Sciatic nerve (tissue), 2 donors: ENCODE measurements at regions not wholly inside any gene's neighbourhood (a gene's known extent, or its start where the extent isn't known, plus 50 kb on each side); places are given as distances from the start of the nearest gene placed in this dataset.
A peak's percentile ranks its signal among the peaks of the same experiment; 100 is the strongest.

Experiments
- ATAC-seq: fragments of 200-7000 bp; cut with Tn5 transposase; one replicate; pipeline ENCODE4 v1.9.1; 2020; ENCODE audit warnings: mild to moderate bottlenecking, moderate library complexity
- DNase-seq: peaks from one replicate; pipeline ENCODE4 v3.0.0-alpha.2; 2020; ENCODE audit warnings: low spot score
- intact Hi-C: fragments of 100-400 bp; cut with DNase I; formaldehyde crosslinking; loops from one replicate; pipeline ENCODE4 v1.14.2; 2022
- donor health status: DM: no; HTN: no; CAD: no.
- donor health status: DM: no; HTN: no; CAD: no.

DNA sequence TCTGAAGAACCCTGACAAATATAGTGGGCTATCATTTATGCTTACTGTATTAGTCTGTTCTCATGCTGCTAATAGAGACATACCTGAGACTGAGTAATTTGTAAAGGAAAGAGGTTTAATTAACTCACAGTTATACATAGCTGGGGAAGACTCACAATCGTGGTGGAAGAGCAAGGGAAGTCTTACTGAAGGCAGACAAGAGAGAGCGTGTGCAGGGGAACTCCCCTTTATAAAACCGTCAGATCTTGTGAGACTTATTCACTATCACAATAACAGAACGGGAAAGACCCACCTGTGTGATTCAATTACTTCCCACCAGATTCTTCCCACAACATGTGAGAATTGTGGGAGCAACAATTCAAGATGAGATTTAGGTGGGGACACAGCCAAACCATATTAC lies 526.8 kb upstream of the GOT2 start:
- DNase-seq (no peak), ATAC-seq (no peak)
- intact Hi-C loops: no loop called here

GRCh38 chr16:59259950-59260319 lies 525.8 kb upstream of the GOT2 start:
- intact Hi-C loops: no loop called here
- DNase-seq (no peak), ATAC-seq (no peak)

DNA sequence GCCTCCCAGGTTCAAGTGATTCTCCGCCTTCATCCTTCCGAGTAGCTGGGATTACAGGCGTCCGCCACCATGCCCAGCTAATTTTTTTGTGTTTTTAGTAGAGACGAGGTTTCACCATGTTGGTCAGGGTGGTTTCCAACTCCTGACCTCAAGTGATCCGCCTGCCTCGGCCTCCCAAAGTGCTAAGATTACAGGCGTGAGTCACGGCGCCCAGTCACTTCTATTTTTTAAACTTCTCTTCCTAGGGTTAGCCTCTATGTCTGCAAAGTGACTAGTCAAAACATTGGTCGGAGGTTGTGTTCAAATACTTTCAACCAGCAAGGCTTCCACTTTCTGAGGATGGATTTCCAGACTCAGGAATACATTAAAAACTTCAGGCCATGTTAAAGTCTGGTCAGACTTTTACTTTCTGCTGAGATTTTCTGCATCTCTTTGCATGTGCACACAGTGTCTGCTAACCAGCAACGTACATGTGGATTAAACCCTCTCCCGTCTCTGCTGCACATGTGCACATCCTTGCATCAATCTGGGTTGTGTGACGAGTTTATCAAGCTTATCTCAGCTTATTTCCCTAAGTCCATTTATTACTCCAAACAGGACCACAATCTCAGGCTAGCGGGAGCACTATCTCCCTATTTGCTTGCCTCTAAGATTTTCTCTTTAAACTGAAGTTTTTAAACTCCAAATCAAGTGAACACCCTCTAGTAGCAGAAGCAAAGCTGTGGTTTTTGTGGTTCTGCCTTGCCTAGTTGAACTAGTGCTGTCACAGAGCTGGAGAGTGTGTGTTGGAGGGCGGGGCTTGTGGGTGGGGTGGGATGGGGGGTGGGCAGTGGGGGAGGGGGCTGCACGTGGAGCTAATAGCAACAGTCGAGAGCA lies 525.2 kb upstream of the GOT2 start:
- intact Hi-C loops: no loop called here
- ATAC-seq (no peak), DNase-seq (no peak)

- no peak for ATAC-seq
- intact Hi-C loops: no loop called here
Measured at GRCh38 chr16:59252317-59252716, 518.2 kb upstream of the GOT2 start.

DNA sequence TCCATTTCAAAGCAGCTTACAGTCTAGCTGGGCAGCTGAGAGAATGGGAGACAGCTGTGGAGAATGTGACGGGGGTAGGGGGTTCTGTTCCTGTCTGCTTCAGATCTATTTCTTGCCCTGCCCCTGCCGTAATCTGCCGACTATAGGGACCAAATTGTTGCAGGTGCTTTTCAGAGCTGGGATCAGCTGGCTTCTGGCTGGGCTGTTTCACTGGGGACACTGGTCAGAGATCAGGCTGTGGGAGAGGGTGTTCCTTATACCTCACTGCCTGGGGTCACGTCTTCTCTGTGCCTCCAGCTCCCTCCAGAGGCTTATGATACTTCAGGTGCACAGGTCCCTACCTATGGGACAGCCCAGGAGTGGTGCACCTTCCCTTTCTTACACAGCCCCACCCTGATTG lies 514.9 kb upstream of the GOT2 start:
- no peak for DNase-seq
- intact Hi-C loops: no loop called here
- peak; percentile 46 for ATAC-seq

More at GRCh38 chr16:59252317-59252716, 518.2 kb upstream of the GOT2 start:
- no peak for DNase-seq

- DNase-seq (no peak), ATAC-seq (no peak)
- intact Hi-C loops: no loop called here
Measured at GRCh38 chr16:59242556-59242955, 508.4 kb upstream of the GOT2 start.

DNA sequence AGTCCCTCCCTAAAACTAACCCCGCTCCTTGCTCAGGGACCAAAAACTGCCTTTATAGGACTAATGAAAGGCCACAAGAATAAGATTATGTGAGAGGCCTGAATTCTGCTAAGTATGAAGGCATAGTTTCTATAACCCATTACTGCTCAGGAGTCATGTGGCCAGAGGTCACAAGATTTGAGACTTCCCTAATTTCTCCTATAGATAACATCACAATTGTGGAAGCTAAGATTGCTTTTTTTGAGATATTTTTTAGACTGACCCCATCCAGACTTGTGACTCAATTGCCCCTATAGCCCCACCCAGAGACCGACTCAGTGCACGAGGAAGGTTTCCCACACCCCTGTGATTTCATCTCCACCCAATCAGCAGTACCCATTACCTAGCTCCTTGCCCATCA lies 504.1 kb upstream of the GOT2 start:
- no peak for DNase-seq
- intact Hi-C loops: no loop called here

GRCh38 chr16:59236804-59237458 lies 502.8 kb upstream of the GOT2 start:
- intact Hi-C loops: no loop called here

More for the DNA sequence above, 504.1 kb upstream of the GOT2 start:
- ATAC-seq: no peak

GRCh38 chr16:59224401-59224800 lies 490.3 kb upstream of the GOT2 start:
- ATAC-seq (no peak), DNase-seq (no peak)
- intact Hi-C loops: no loop called here

More at GRCh38 chr16:59236804-59237458, 502.8 kb upstream of the GOT2 start:
- ATAC-seq (no peak), DNase-seq (no peak)

DNA sequence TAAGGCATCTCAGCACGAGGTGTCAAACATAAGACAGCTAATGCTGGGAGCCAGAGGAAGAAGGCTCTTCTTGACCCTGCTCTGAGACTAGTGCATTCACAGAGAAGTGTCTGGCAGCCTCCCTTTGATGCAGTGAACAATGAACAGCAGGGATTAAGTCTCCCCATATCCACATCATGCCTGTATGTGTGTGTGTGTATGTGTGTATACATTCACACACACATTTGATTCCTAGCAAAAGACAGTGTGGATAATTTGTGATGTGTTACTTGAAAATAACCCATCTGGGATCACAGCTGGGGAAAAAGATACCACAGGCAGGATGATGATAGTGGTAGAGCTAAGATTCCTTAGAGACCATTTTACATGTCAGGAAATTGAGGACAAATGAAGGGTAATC lies 485.9 kb upstream of the GOT2 start:
- intact Hi-C loops: no loop called here
- DNase-seq: no peak
- no peak for ATAC-seq

DNA sequence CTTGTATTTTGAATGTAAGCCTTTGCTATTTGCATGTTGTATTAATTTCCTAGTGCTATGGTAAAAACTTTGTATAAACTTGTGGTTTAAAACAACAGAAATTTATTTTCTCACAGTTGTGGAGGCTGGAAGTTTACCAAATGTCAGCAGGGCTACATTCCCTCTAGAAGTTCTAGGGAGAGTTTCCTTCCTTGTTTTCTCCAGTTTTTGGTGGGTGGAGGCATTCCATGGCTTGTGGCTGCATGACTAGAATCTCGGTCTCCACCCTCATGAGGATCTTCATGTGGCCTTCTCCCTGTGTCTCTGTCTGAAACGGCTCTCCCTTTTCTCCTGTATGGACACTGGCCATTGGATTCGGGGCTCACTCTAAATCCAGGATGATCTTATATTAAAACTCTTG lies 482.2 kb upstream of the GOT2 start:
- DNase-seq (no peak), ATAC-seq (no peak)
- intact Hi-C loops: no loop called here

GRCh38 chr16:59214455-59214854 lies 480.3 kb upstream of the GOT2 start:
- intact Hi-C loops: loop anchor here (5.0 kb wide), 1 partner anchor 698 kb away; no protein-coding TSS in a partner anchor
- no peak for ATAC-seq

GRCh38 chr16:59213952-59214351 lies 479.8 kb upstream of the GOT2 start:
- DNase-seq: no peak
- intact Hi-C loops: loop anchor here (5.0 kb wide), 1 partner anchor 698 kb away; no protein-coding TSS in a partner anchor

More at GRCh38 chr16:59214455-59214854, 480.3 kb upstream of the GOT2 start:
- no peak for DNase-seq

DNA sequence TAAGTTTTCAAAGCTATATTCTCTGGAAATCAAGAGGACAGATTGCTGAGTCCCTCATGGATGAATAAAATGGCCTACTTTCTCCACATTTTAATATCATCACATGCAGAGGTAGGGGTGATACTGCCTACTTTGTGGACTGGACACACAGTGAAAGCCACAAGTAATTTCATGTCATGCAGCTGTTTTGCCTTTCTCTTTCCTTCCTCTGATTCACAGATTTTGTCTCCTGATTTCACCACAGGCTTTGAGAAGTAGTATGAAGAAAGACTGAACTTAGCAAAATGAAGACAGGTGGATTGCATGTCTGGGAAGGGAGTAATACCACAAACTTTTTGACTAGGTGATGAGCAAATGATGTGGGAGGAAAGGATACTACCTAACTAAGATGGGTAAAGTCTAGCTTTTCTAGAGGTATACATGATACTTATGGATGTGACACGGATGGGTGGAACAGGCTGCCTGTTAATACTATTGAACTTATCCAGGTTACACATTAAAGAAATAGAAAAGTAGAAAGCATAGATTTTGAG lies 478.4 kb upstream of the GOT2 start:
- DNase-seq: no peak
- intact Hi-C loops: loop anchor here (5.0 kb wide), 1 partner anchor 700 kb away; no protein-coding TSS in a partner anchor

More at GRCh38 chr16:59213952-59214351, 479.8 kb upstream of the GOT2 start:
- ATAC-seq: no peak

GRCh38 chr16:59210955-59211541 lies 476.9 kb upstream of the GOT2 start:
- ATAC-seq (peak; percentile 96), DNase-seq (no peak)
- intact Hi-C loops: loop anchor here (5.0 kb wide), 1 partner anchor 701 kb away; no protein-coding TSS in a partner anchor

More for the DNA sequence above, 478.4 kb upstream of the GOT2 start:
- no peak for ATAC-seq

GRCh38 chr16:59205403-59205802 lies 471.3 kb upstream of the GOT2 start:
- no peak for ATAC-seq
- DNase-seq: no peak
- intact Hi-C loops: no loop called here

DNA sequence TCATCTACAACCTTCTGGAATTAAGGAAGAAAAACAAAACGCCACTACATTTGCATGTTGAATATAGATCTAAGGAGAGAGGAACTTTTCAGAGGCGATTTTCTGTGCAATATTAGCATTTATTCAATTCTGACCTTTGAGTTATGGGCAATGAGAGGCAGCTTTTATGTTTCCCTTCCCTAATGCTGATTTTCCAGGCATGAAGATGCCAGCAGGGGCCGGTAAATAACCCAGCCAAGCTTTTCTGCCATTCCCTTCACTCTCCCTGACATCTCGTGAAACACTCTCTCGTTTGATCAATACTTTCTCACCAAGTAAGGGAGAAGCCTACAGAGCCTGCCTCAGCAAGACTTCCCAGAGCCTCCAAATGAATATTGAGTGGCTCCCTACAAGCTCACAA lies 470.5 kb upstream of the GOT2 start:
- intact Hi-C loops: no loop called here
- no peak for ATAC-seq
- no peak for DNase-seq

DNA sequence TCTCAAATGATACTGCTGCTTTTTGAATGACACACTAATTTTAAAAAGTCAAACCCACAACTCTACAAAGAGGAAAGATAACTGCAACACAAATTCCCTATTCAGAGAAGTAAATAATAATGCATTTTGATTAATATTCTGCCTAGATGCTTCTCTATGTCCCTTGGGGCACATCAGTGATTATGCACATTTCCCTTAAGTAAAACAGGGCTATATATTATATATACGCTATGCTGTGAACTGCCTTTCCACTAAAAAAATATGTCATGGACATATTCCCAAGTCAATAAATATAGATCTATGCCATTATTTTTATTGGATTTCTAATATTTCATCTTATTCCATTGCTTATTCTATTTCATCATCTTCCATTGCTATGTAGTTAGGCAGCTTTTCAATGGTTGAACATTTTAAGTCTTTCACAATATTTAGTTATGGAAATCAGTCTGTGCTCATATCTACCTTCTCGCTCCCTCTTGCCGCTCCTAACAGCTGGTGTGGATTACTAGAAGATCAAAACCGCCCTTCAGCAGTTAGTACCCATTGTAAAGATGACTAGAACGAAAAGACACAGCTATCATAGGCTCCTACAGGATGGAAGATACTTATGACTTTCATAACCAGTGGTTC lies 468.2 kb upstream of the GOT2 start:
- intact Hi-C loops: no loop called here
- ATAC-seq: no peak
- DNase-seq: no peak

DNA sequence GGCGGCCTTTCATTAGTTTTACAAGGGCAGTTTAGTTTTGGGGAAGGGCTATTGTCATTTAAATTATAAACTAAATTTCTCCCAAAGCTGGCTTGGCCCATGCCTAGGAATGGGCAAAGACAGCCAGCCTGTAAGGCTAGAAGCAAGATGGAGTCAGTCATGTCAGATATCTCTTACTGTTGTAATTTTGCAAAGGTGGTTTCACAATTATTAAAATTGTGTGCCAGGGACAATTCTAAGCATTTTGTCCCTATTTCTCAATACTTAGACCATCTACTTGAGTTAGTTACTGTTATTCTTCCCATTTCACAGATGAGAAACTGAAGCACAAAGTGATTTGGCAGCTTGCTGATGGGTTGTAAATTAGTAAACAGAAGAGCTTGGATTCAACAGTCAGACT lies 467.7 kb upstream of the GOT2 start:
- DNase-seq: no peak
- intact Hi-C loops: no loop called here
- no peak for ATAC-seq
